ENCODE measurements at regions not wholly inside any gene's neighbourhood (a gene's known extent, or its start where the extent isn't known, plus 50 kb on each side); places are given as distances from the start of the nearest gene placed in this dataset.

GRCh38 chr13:73937441-73937840 lies 196.8 kb downstream of the KLF12 start:
- no peak for DNase-seq (ENCODE audit: low read depth in 2 of 2)

DNA sequence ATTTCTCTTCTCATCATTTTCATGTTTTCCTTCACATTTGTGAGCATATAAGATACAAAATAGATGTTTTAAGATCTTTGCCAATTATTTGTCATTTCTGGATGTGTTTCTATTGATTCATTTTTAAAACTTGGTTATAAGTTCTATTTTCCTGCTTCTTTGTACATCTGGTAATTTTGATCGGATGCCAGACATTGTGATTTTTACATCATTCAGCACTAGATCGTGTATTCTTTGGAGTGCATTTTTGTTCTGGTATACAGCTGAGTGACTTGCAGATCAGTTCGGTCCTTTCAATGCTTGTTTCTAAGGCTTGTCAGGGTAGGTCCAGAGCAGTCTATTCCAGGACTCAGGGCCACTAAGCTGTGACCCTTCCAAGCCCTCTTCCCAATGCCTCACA lies 198.2 kb downstream of the KLF12 start:
- DNase-seq (ENCODE audit: low read depth in 2 of 2) = no peak

- DNase-seq (ENCODE audit: low read depth in 2 of 2) = no peak
These were observed 199.4 kb downstream of the KLF12 start for GRCh38 chr13:73934771-73935170.

- DNase-seq (ENCODE audit: low read depth in 2 of 2) = no peak
These were observed 200.0 kb downstream of the KLF12 start for GRCh38 chr13:73934215-73934641.

GRCh38 chr13:73933795-73934194 lies 200.4 kb downstream of the KLF12 start:
- DNase-seq (ENCODE audit: low read depth in 2 of 2) = no peak

GRCh38 chr13:73932091-73932490 lies 202.1 kb downstream of the KLF12 start:
- no peak for DNase-seq (ENCODE audit: low read depth in 2 of 2)

GRCh38 chr13:73929287-73929932 lies 204.8 kb downstream of the KLF12 start:
- DNase-seq (ENCODE audit: low read depth in 2 of 2) = no peak

DNA sequence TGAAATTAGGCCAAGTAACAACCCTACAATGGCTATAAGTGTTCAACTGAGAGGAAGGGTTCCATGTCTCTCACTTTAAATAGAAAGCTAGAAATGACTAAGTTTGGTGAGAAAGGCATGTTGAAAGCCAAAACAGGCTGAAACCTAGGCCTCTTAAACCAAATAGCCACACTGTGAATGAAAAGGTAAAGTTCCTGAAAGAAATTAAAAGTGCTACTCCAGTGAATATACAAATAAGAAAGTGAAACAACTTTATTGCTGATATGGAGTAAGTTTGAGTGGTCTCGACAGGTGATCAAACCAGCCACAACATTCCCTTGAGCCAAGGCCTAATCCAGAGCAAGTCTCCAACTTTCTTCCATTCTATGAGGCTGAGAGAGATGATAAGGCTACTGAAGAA lies 209.6 kb downstream of the KLF12 start:
- DNase-seq (ENCODE audit: low read depth in 2 of 2) = no peak

GRCh38 chr13:73922493-73923393 lies 211.5 kb downstream of the KLF12 start:
- no peak for DNase-seq (ENCODE audit: low read depth in 2 of 2)

DNA sequence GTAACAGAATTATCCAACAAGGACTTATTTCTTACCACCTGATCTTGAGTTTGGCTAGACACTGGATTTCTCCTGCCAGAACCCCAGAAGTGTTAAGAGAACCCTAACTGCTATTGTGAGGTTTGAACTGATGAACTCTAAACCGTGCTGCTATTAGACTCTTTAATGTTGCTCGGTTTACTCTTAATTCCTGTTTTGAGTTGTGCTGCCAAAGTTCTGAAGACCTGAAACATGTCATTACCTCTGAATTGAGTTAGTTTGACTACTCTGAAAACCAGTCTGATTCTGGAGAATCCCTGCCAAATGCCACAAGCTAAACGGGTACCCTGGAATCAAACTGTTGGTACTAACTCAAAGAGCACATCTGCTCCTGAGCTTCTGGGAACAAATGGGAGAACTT lies 215.5 kb downstream of the KLF12 start:
- no peak for DNase-seq (ENCODE audit: low read depth in 2 of 2)

- DNase-seq (ENCODE audit: low read depth in 2 of 2) = no peak
These were observed 220.3 kb downstream of the KLF12 start for GRCh38 chr13:73913751-73914518.

DNA sequence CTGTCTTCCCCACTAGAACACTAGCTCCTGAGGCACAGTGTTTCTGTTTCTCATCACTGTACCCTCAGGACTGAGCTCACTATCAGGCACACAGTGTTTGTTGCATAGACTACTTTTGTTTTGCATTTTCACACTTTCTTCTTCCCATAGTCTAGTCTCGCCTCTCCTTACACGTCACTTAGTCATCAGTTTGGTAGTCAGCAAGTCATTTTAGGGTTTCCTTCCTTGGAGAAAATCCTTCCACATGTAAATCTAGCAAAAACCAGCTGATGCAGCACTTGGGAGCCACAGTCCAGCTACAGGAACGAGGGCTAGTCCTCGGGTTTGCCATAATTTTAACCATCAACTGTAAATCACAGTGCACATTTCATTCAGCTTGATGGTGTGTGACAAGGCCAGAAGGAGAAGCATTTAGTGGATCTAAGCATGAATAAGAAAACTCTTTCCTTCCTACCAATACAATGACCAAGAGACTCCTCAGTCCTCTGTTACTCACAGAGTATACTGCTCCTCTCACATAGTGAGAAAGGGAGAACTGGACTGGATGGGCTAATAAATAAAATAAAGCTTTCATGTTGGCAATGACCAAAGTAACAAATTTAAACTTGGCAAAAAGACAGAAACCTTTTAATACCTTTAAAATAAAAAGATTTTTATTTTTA lies 221.0 kb downstream of the KLF12 start:
- no peak for DNase-seq (ENCODE audit: low read depth in 2 of 2)

DNA sequence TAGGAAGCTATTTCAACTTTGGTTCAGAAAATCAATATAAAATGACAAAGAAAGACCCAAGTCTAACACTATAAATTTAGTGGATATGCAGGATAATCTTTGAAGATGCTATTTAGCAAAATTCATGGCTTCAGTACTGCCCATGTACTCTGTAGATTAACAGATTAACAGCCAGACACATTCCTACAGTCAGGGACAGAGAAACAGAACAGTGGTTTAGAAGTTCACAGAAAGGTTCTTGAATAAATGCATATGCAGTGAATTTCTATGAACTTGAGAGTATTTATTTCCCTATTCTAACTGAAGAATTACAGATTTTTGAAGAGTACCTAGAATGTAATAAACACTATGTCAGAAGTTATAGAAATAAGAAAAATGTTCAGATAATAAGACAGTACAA lies 222.8 kb downstream of the KLF12 start:
- no peak for DNase-seq (ENCODE audit: low read depth in 2 of 2)

DNA sequence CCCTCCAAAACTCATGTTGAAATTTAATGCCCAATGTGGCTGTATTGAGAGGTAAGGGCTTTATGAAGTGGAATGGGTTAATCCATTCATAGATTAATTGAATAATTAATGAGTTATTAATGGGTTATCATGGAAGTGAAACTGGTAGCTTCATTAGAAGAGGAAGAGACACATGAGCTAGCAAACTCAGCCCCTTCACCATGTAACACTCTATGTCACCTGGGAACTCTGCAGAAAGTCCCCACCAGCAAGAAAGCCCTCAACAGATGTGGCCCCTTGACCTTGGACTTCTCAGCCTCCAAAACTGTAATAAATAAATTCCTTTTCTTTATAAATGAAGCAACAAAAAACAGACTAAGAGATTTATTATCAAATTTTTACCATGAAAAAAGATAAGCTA lies 223.5 kb downstream of the KLF12 start:
- no peak for DNase-seq (ENCODE audit: low read depth in 2 of 2)

GRCh38 chr13:73908809-73909208 lies 225.4 kb downstream of the KLF12 start:
- no peak for DNase-seq (ENCODE audit: low read depth in 2 of 2)

DNA sequence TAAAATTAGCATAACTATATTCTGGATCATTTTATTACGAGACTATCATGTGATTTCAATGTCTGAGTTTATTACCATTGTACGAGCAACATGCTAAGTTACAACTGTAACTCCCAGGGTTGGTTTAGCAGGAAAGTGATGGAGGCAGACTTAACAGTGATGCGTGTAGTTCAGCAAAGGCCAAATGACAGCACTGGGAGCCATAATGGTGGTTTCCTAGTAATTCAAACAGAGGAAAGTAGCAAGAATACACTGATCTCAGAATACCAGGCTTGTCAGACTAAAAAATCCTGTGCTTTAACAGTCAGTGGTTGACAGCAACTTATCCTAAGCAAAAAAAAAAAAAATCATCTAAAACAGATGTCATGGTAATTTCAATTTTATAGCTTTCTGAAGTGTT lies 229.6 kb downstream of the KLF12 start:
- DNase-seq (ENCODE audit: low read depth in 2 of 2) = no peak

DNA sequence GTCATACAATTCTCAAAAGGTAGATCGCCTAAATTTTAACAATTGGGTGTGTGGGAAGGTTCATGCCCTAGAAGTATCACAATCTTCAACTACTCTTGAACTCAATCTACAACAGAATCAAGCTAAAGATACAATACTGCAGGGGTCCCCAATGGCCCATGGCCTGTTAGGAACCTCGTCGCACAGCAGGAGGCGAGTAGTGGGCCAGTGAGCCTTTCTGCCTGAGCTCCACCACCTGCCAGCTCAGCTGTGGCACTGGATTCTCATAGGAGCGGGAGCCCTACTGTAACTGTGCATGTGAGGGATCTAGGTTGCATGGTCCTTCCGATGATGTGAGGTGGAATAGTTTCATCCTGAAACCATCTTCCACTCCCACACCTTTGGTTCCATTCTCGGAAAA lies 230.6 kb downstream of the KLF12 start:
- DNase-seq (ENCODE audit: low read depth in 2 of 2) = no peak

GRCh38 chr13:73902847-73903246 lies 231.4 kb downstream of the KLF12 start:
- no peak for DNase-seq (ENCODE audit: low read depth in 2 of 2)

GRCh38 chr13:73902296-73902695 lies 231.9 kb downstream of the KLF12 start:
- DNase-seq (ENCODE audit: low read depth in 2 of 2) = no peak

- DNase-seq (ENCODE audit: low read depth in 2 of 2) = no peak
These were observed 232.7 kb downstream of the KLF12 start for GRCh38 chr13:73901324-73902068.

DNA sequence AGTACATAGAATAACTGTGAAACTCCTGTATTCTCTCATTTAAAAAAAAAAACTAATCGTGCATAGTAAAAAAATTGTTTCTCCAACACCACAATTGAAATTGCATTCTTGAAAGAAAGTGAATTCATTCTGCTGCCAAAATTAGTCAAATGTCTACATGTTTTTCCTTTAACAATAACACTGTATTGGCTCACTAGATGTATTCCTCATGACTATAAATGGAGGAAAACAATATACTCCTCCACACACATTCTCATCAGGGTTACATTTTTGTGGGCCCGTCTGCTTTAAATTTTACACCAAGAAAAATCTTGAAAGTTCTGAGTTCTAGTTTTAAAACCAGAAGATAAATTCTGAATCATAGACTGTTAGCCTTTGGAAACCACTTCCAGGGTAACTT lies 233.6 kb downstream of the KLF12 start:
- no peak for DNase-seq (ENCODE audit: low read depth in 2 of 2)
